ENCODE measurements at regions not wholly inside any gene's neighbourhood (a gene's known extent, or its start where the extent isn't known, plus 50 kb on each side); places are given as distances from the start of the nearest gene placed in this dataset.

DNA sequence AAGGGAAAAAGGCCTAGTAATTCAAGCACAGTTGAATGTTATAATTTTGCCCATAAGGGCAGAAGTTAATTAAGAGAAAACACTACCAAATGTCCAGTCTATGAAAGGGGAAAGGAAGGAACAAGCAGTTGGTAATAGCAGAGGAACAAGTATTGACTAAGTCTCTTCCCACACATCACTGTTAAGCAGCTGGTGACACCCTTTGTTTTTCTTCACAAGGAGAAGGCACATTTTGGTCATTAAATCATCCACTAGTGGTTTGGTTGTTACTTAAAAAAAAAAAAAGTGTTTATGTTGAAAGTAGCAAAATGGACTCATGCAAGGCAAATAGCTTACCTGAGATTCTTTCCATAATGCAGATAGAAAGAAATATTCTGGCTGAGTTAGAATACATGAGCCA lies 321.4 kb upstream of the NECTIN3 start:
- TF ChIP-seq FOXK1 (CRISPR knock-in tag; IDR thresholded peaks at IDR 0.05) (no peak), ESRRA (CRISPR knock-in tag; IDR thresholded peaks at IDR 0.05; ENCODE audit: borderline replicate concordance) (no peak)
- TF ChIP-seq, protein P1, sequence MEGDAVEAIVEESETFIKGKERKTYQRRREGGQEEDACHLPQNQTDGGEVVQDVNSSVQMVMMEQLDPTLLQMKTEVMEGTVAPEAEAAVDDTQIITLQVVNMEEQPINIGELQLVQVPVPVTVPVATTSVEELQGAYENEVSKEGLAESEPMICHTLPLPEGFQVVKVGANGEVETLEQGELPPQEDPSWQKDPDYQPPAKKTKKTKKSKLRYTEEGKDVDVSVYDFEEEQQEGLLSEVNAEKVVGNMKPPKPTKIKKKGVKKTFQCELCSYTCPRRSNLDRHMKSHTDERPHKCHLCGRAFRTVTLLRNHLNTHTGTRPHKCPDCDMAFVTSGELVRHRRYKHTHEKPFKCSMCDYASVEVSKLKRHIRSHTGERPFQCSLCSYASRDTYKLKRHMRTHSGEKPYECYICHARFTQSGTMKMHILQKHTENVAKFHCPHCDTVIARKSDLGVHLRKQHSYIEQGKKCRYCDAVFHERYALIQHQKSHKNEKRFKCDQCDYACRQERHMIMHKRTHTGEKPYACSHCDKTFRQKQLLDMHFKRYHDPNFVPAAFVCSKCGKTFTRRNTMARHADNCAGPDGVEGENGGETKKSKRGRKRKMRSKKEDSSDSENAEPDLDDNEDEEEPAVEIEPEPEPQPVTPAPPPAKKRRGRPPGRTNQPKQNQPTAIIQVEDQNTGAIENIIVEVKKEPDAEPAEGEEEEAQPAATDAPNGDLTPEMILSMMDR (IDR thresholded peaks at IDR 0.05): no peak
- TF ChIP-seq, protein P2, sequence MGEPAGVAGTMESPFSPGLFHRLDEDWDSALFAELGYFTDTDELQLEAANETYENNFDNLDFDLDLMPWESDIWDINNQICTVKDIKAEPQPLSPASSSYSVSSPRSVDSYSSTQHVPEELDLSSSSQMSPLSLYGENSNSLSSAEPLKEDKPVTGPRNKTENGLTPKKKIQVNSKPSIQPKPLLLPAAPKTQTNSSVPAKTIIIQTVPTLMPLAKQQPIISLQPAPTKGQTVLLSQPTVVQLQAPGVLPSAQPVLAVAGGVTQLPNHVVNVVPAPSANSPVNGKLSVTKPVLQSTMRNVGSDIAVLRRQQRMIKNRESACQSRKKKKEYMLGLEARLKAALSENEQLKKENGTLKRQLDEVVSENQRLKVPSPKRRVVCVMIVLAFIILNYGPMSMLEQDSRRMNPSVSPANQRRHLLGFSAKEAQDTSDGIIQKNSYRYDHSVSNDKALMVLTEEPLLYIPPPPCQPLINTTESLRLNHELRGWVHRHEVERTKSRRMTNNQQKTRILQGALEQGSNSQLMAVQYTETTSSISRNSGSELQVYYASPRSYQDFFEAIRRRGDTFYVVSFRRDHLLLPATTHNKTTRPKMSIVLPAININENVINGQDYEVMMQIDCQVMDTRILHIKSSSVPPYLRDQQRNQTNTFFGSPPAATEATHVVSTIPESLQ (CRISPR knock-in tag; IDR thresholded peaks at IDR 0.05): no peak

All from WTC11 (cell line).